ENCODE measurements at regions not wholly inside any gene's neighbourhood (a gene's known extent, or its start where the extent isn't known, plus 50 kb on each side); places are given as distances from the start of the nearest gene placed in this dataset.

DNA sequence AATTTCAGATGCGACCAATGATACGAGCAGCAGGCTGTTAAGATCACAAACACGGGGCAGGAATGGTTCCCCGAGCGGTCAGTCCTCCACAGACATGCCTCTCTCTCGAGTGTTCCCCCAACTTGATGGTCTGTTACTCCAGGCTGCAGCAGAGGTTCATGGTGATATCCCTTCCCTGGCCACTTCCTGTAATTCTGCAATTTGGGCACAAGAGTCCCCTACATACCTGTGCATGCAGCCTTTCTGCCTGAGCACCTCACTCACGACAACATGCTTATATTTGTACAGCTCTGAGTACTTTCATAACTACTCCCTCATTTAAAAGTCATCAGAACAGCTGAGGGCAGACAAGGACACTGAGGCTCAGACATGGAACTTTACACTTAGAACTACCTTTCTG lies 408.1 kb upstream of the NR2F2 start:
- DNase-seq, result no peak
- Histone ChIP-seq H3K4me3 (ENCODE audit: low read length) (no peak overlapping the region), H3K4me2 (ENCODE audit: low read depth, low read length, poor library complexity, severe bottlenecking) (no peak overlapping the region), H2AFZ (ENCODE audit: low read length) (no peak overlapping the region), H3K36me3 (ENCODE audit: insufficient read depth, low read length) (no peaks in the 10 kb centered on the region), H3K79me2 (ENCODE audit: low read length) (no peaks in the 10 kb centered on the region), H3K9me2 (replicated peaks; ENCODE audit: insufficient read depth, low read length) (no peaks in the 10 kb centered on the region), H3K27ac (ENCODE audit: low read length) (no peak overlapping the region), H3K27me3 (ENCODE audit: low read length) (no peaks in the 10 kb centered on the region), H3K4me1 (ENCODE audit: low read length) (no peaks in the 10 kb centered on the region), H3K9me3 (ENCODE audit: low read length) (peaks cover 18% of the 10 kb centered on the region), H3K9ac (ENCODE audit: low read length) (no peak overlapping the region), H4K20me1 (ENCODE audit: insufficient read depth, low read depth, low read length) (no peaks in the 10 kb centered on the region)

DNA sequence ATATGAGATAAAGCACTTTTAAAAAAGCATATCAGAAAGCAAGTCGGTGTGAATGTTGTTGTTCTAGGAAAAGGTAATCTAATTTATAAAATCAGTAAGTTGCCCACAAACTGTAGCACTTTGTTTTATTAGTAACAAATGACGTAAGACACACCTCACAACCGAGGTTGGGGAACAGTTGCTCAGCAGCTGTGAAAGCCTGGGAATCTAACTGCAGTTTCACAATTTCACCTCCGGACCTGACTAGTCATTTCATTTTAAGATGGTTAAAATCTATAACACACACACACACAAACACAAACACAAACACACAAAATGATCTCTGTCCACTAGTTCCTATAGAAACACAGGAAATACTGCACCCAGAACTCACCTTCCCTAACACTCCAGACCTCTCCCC lies 406.7 kb upstream of the NR2F2 start:
- H3K9ac ChIP-seq (ENCODE audit: low read length), result no peak overlapping the region
- no peaks in the 10 kb centered on the region for H3K36me3 ChIP-seq (ENCODE audit: insufficient read depth, low read length)
- no peak overlapping the region for H3K4me2 ChIP-seq (ENCODE audit: low read depth, low read length, poor library complexity, severe bottlenecking)
- H3K27me3 ChIP-seq (ENCODE audit: low read length), result no peaks in the 10 kb centered on the region
- H2AFZ ChIP-seq (ENCODE audit: low read length), result no peak overlapping the region
- DNase-seq, result no peak
- no peaks in the 10 kb centered on the region for H3K9me2 ChIP-seq (replicated peaks; ENCODE audit: insufficient read depth, low read length)
- H3K4me1 ChIP-seq (ENCODE audit: low read length), result no peaks in the 10 kb centered on the region
- no peaks in the 10 kb centered on the region for H4K20me1 ChIP-seq (ENCODE audit: insufficient read depth, low read depth, low read length)
- peaks cover 14% of the 10 kb centered on the region for H3K9me3 ChIP-seq (ENCODE audit: low read length)
- no peak overlapping the region for H3K27ac ChIP-seq (ENCODE audit: low read length)
- H3K79me2 ChIP-seq (ENCODE audit: low read length), result no peaks in the 10 kb centered on the region
- H3K4me3 ChIP-seq (ENCODE audit: low read length), result no peak overlapping the region

DNA sequence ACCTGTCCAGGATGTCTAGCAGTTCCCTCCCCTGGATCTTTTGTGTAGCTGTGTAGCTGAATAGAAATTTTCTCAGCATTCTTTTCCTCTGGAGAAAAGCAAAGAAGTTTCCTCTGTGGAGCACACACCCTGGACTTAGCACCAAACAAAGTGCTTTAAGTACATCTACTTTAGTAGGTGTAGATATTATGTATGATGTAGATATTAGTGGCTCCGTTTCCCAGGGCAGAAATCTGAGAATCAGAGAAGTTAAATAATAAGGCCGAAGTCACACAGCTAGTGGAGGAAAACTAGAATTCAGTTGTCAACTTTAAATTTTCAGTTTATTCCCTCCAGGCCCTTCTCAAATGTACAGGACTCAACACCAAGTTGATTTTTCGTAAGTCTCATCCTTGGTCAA lies 401.7 kb upstream of the NR2F2 start:
- Histone ChIP-seq H3K27me3 (ENCODE audit: low read length) (no peaks in the 10 kb centered on the region), H3K27ac (ENCODE audit: low read length) (no peak overlapping the region), H3K9me3 (ENCODE audit: low read length) (peaks cover 17% of the 10 kb centered on the region), H2AFZ (ENCODE audit: low read length) (no peak overlapping the region), H3K4me2 (ENCODE audit: low read depth, low read length, poor library complexity, severe bottlenecking) (no peak overlapping the region), H3K4me1 (ENCODE audit: low read length) (no peaks in the 10 kb centered on the region), H3K9ac (ENCODE audit: low read length) (no peak overlapping the region), H3K9me2 (replicated peaks; ENCODE audit: insufficient read depth, low read length) (no peaks in the 10 kb centered on the region), H4K20me1 (ENCODE audit: insufficient read depth, low read depth, low read length) (no peaks in the 10 kb centered on the region), H3K36me3 (ENCODE audit: insufficient read depth, low read length) (no peaks in the 10 kb centered on the region), H3K4me3 (ENCODE audit: low read length) (no peak overlapping the region), H3K79me2 (ENCODE audit: low read length) (no peaks in the 10 kb centered on the region)
- no peak for DNase-seq

DNA sequence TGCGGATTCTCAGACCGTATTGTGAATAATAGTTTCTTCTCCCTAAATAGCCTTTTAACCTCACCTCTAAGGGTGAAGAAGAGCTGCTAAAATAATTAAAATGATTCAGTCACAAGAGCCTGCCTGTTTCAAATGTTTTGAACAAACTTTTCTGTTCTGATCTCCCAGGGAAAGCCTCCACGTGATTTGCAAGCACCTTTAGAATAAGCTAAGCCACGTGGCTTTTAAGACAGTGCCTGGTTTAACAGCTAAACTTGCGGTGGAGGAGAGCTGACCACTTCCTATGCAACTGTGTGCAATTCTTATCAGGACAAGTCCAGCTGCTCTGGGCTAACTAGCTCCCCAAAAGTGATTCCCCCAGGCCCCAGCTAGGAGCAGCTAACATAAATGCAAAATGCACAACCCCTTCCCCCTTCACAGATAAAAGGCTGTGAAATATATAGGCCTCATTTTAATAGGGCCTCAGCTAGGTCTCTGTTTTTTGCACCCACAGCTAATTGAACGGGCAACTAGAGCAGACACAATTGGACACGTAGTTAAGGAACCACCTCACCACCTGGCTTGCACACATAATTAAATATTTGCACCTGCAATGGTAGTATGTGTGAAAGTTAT lies 401.2 kb upstream of the NR2F2 start:
- Histone ChIP-seq H4K20me1 (ENCODE audit: insufficient read depth, low read depth, low read length) (no peaks in the 10 kb centered on the region), H3K4me2 (ENCODE audit: low read depth, low read length, poor library complexity, severe bottlenecking) (no peak overlapping the region), H2AFZ (ENCODE audit: low read length) (no peak overlapping the region), H3K4me1 (ENCODE audit: low read length) (no peaks in the 10 kb centered on the region), H3K36me3 (ENCODE audit: insufficient read depth, low read length) (no peaks in the 10 kb centered on the region), H3K9ac (ENCODE audit: low read length) (no peak overlapping the region), H3K9me3 (ENCODE audit: low read length) (peaks cover 17% of the 10 kb centered on the region), H3K9me2 (replicated peaks; ENCODE audit: insufficient read depth, low read length) (no peaks in the 10 kb centered on the region), H3K4me3 (ENCODE audit: low read length) (no peak overlapping the region), H3K79me2 (ENCODE audit: low read length) (no peaks in the 10 kb centered on the region), H3K27me3 (ENCODE audit: low read length) (no peaks in the 10 kb centered on the region), H3K27ac (ENCODE audit: low read length) (no peak overlapping the region)
- no peak for DNase-seq

DNA sequence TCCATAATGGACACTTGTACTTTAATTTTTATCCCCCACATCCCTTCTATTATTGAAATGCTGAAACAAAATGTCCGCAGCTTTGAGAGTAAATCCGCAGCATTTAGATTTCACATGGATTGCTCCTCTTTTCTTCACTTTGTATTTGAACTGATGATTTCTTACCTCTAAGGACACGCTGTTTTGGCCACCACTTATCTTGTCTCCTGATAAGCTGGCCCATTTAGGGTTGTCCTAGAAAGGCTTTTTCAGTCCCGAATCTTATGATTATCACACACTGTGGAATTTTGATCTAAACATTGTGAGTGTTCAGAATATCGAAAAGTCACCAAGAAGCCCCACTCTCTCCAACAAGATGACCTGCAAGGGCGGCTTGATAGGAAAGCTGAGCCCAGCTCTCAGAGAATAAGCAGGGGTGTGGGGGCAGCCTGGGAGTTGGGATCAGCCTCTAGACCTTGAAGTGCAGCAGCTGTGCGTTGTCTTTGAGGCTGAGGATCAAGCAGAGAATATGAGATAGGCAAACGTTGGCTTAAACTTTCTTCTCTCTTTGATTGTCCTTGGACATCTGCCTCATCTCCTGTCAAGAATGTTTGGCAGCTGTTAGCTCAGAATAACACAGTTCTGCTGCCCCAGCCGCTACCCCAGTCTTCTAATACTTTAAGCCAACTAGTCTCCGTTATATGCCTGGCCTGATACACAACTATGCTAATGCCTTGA lies 399.7 kb upstream of the NR2F2 start:
- DNase-seq, result no peak
- Histone ChIP-seq H3K4me2 (ENCODE audit: low read depth, low read length, poor library complexity, severe bottlenecking) (no peak overlapping the region), H2AFZ (ENCODE audit: low read length) (no peak overlapping the region), H3K9me3 (ENCODE audit: low read length) (peaks cover 17% of the 10 kb centered on the region), H3K9ac (ENCODE audit: low read length) (no peak overlapping the region), H3K9me2 (replicated peaks; ENCODE audit: insufficient read depth, low read length) (no peaks in the 10 kb centered on the region), H4K20me1 (ENCODE audit: insufficient read depth, low read depth, low read length) (no peaks in the 10 kb centered on the region), H3K27me3 (ENCODE audit: low read length) (no peaks in the 10 kb centered on the region), H3K27ac (ENCODE audit: low read length) (no peak overlapping the region), H3K4me3 (ENCODE audit: low read length) (no peak overlapping the region), H3K36me3 (ENCODE audit: insufficient read depth, low read length) (no peaks in the 10 kb centered on the region), H3K4me1 (ENCODE audit: low read length) (no peaks in the 10 kb centered on the region), H3K79me2 (ENCODE audit: low read length) (no peaks in the 10 kb centered on the region)

DNA sequence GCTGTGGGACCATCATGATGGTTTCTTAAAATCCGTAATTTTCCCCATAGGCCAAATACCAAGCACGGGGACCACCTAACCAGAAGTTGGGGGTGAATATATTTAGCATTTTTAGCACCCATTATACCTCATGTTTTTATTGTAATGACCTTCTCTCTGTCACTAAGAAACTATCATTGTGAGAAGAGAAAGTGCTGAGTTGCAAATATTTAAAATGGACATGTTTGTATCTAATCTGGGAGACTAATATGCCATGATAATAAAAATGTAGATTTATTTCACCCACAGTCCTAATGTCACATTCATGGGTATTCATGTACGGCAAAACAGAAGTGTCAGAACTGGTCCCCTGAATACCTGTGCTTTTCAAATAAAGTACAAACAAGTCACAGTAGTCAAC lies 398.9 kb upstream of the NR2F2 start:
- no peak overlapping the region for H2AFZ ChIP-seq (ENCODE audit: low read length)
- no peak overlapping the region for H3K9ac ChIP-seq (ENCODE audit: low read length)
- DNase-seq, result no peak
- H3K36me3 ChIP-seq (ENCODE audit: insufficient read depth, low read length), result no peaks in the 10 kb centered on the region
- peaks cover 18% of the 10 kb centered on the region for H3K9me3 ChIP-seq (ENCODE audit: low read length)
- no peak overlapping the region for H3K4me2 ChIP-seq (ENCODE audit: low read depth, low read length, poor library complexity, severe bottlenecking)
- no peaks in the 10 kb centered on the region for H3K27me3 ChIP-seq (ENCODE audit: low read length)
- no peaks in the 10 kb centered on the region for H3K4me1 ChIP-seq (ENCODE audit: low read length)
- H4K20me1 ChIP-seq (ENCODE audit: insufficient read depth, low read depth, low read length), result no peaks in the 10 kb centered on the region
- no peaks in the 10 kb centered on the region for H3K9me2 ChIP-seq (replicated peaks; ENCODE audit: insufficient read depth, low read length)
- no peak overlapping the region for H3K4me3 ChIP-seq (ENCODE audit: low read length)
- H3K79me2 ChIP-seq (ENCODE audit: low read length), result no peaks in the 10 kb centered on the region
- H3K27ac ChIP-seq (ENCODE audit: low read length), result no peak overlapping the region

DNA sequence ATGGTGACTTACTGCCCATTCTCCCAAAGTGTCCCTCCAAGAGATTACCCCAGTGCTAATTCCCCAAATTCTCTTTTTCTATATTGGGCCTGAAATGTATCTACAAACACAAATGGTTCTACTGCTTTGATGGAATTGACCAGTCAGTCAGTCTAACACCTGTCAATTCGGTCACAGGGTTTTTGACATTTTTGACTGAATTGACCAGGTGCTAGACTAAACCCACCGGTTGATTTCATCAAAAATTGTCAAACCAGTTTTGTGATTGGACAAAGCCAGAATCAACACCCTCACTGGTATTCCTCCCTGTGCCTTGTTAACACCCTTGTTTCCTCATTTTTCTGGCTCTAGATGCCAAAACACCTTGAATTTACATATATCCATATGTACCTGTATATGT lies 398.4 kb upstream of the NR2F2 start:
- Histone ChIP-seq H3K4me3 (ENCODE audit: low read length) (no peak overlapping the region), H3K9me2 (replicated peaks; ENCODE audit: insufficient read depth, low read length) (no peaks in the 10 kb centered on the region), H3K27ac (ENCODE audit: low read length) (no peak overlapping the region), H3K9me3 (ENCODE audit: low read length) (peaks cover 22% of the 10 kb centered on the region), H3K9ac (ENCODE audit: low read length) (no peak overlapping the region), H3K36me3 (ENCODE audit: insufficient read depth, low read length) (no peaks in the 10 kb centered on the region), H3K27me3 (ENCODE audit: low read length) (no peaks in the 10 kb centered on the region), H2AFZ (ENCODE audit: low read length) (no peak overlapping the region), H3K79me2 (ENCODE audit: low read length) (no peaks in the 10 kb centered on the region), H3K4me2 (ENCODE audit: low read depth, low read length, poor library complexity, severe bottlenecking) (no peak overlapping the region), H4K20me1 (ENCODE audit: insufficient read depth, low read depth, low read length) (no peaks in the 10 kb centered on the region), H3K4me1 (ENCODE audit: low read length) (no peaks in the 10 kb centered on the region)
- DNase-seq, result no peak

DNA sequence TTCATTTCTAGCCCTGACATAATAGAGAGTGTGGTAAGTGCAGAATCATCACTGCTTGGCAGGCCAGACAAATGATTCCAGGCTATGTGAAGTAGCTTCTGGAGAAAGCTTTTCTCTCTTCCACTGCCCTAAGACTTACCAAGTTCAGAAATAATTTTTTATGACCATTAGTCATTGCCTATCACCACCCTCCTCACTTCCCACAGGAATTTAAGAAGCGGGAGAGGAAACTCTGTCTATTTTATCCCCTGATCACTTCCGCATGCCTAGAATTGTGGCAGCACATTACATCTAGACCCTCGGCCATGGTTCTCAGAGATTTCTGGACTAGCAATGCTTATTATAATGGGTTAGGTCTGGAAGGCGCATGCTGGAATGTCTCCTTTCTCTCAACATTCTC lies 397.8 kb upstream of the NR2F2 start:
- Histone ChIP-seq H3K79me2 (ENCODE audit: low read length) (no peaks in the 10 kb centered on the region), H3K9ac (ENCODE audit: low read length) (no peak overlapping the region), H4K20me1 (ENCODE audit: insufficient read depth, low read depth, low read length) (no peaks in the 10 kb centered on the region), H3K4me1 (ENCODE audit: low read length) (no peaks in the 10 kb centered on the region), H3K4me3 (ENCODE audit: low read length) (no peak overlapping the region), H3K9me2 (replicated peaks; ENCODE audit: insufficient read depth, low read length) (no peaks in the 10 kb centered on the region), H3K9me3 (ENCODE audit: low read length) (peaks cover 24% of the 10 kb centered on the region), H3K4me2 (ENCODE audit: low read depth, low read length, poor library complexity, severe bottlenecking) (no peak overlapping the region), H3K36me3 (ENCODE audit: insufficient read depth, low read length) (no peaks in the 10 kb centered on the region), H3K27me3 (ENCODE audit: low read length) (no peaks in the 10 kb centered on the region), H3K27ac (ENCODE audit: low read length) (no peak overlapping the region), H2AFZ (ENCODE audit: low read length) (no peak overlapping the region)
- no peak for DNase-seq

All from Karpas-422 (cell line).